Loucy (cell line): ENCODE measurements at regions not wholly inside any gene's neighbourhood (a gene's known extent, or its start where the extent isn't known, plus 50 kb on each side); places are given as distances from the start of the nearest gene placed in this dataset.
"Not testable (repeated sequence)": the region's sequence is repeated elsewhere in the genome, so short reads cannot be mapped to it uniquely, and the experiment has no call there.

Experiments
- H2AFZ ChIP-seq: fragments of 200-600 bp; sonication (generic); 2 replicates; pipeline ENCODE4 v1.6.0; 2016; ENCODE audit warnings: antibody characterized with exemption, mild to moderate bottlenecking, low read length, moderate library complexity
- H3F3A ChIP-seq: fragments of 200-600 bp; 2 replicates; pipeline ENCODE4 v1.6.0; 2016; ENCODE audit warnings: antibody characterized with exemption, low read depth, mild to moderate bottlenecking
- H3K27me3 ChIP-seq: fragments of 200-600 bp; sonication (generic); 2 replicates; pipeline ENCODE4 v1.6.1; 2014; ENCODE audit warnings: low read length, mild to moderate bottlenecking; ENCODE audit not compliant: insufficient read depth, poor library complexity, severe bottlenecking
- H3K36me3 ChIP-seq: fragments of 200-600 bp; sonication (generic); 2 replicates; pipeline ENCODE4 v1.6.1; 2016; ENCODE audit warnings: low read length; ENCODE audit not compliant: insufficient read depth
- H3K4me1 ChIP-seq: fragments of 200-600 bp; sonication (generic); 2 replicates; pipeline ENCODE4 v1.5.1; 2014; ENCODE audit warnings: low read length, mild to moderate bottlenecking; ENCODE audit not compliant: insufficient read depth, poor library complexity, severe bottlenecking
- H3K4me2 ChIP-seq: fragments of 200-600 bp; sonication (generic); 2 replicates; pipeline ENCODE4 v1.6.0; 2014; ENCODE audit warnings: antibody characterized with exemption, low read length, low read depth, mild to moderate bottlenecking; ENCODE audit not compliant: poor library complexity, severe bottlenecking
- H3K4me3 ChIP-seq: fragments of 200-600 bp; sonication (generic); 2 replicates; pipeline ENCODE4 v1.5.1; 2014; ENCODE audit warnings: low read length, mild to moderate bottlenecking, mixed read lengths; ENCODE audit not compliant: poor library complexity, severe bottlenecking
- H3K79me2 ChIP-seq: fragments of 200-600 bp; sonication (generic); 2 replicates; pipeline ENCODE4 v1.6.1; 2014; ENCODE audit warnings: low read length; ENCODE audit not compliant: insufficient read depth
- H3K9ac ChIP-seq: fragments of 200-600 bp; sonication (generic); 2 replicates; pipeline ENCODE4 v1.6.0; 2014; ENCODE audit warnings: mild to moderate bottlenecking, low read depth, low read length, moderate library complexity; ENCODE audit not compliant: poor library complexity, severe bottlenecking
- H3K9me2 ChIP-seq: fragments of 200-600 bp; sonication (generic); replicated peaks from 2 replicates; pipeline ENCODE4 v1.6.1; 2016; ENCODE audit warnings: low read depth, low read length, mixed read lengths
- H3K9me3 ChIP-seq: fragments of 200-600 bp; sonication (generic); 2 replicates; pipeline ENCODE4 v1.6.1; 2014; ENCODE audit warnings: mild to moderate bottlenecking, antibody characterized with exemption, low read length, low read depth; ENCODE audit not compliant: insufficient read depth
- H4K20me1 ChIP-seq: fragments of 200-600 bp; sonication (generic); 2 replicates; pipeline ENCODE4 v1.6.0; 2014; ENCODE audit warnings: antibody characterized with exemption, low read length, mild to moderate bottlenecking; ENCODE audit not compliant: insufficient read depth, poor library complexity, severe bottlenecking
- CTCF ChIP-seq: fragments of 200-600 bp; sonication (generic); conservative IDR thresholded peaks from 2 replicates; pipeline ENCODE4 v1.5.1; 2014; ENCODE audit warnings: mild to moderate bottlenecking, antibody characterized with exemption, low read length
- EZH2phosphoT487 ChIP-seq: fragments of 200-600 bp; IDR thresholded peaks from 2 replicates; pipeline ENCODE4 v1.6.1; 2018; ENCODE audit warnings: antibody characterized with exemption, mild to moderate bottlenecking, moderate library complexity, borderline replicate concordance

GRCh38 chr11:106523171-106523570 is 445.7 kb downstream of the AASDHPPT start:
- no peak overlapping the region for H2AFZ ChIP-seq
- H3K9ac ChIP-seq = no peak overlapping the region
- H3K9me2 ChIP-seq = 0 out of 2 replicates have a peak, but pooled peaks cover 6% of the 10 kb centered on the region
- H4K20me1 ChIP-seq = no peaks in the 10 kb centered on the region
- H3K79me2 ChIP-seq = no peaks in the 10 kb centered on the region
- no peak for TF ChIP-seq EZH2phosphoT487
- no peak for TF ChIP-seq CTCF
- no peaks in the 10 kb centered on the region for H3K9me3 ChIP-seq
- no peak overlapping the region for H3K4me2 ChIP-seq
- no peaks in the 10 kb centered on the region for H3K4me1 ChIP-seq
- H3F3A ChIP-seq = no peaks in the 10 kb centered on the region
- H3K27me3 ChIP-seq = no peaks in the 10 kb centered on the region
- H3K4me3 ChIP-seq = no peak overlapping the region
- H3K36me3 ChIP-seq = no peaks in the 10 kb centered on the region

GRCh38 chr11:106523921-106524320 is 446.5 kb downstream of the AASDHPPT start:
- Histone ChIP-seq H3F3A (no peaks in the 10 kb centered on the region), H4K20me1 (no peaks in the 10 kb centered on the region), H3K9me2 (0 out of 2 replicates have a peak, but pooled peaks cover 6% of the 10 kb centered on the region), H3K79me2 (no peaks in the 10 kb centered on the region), H3K27me3 (no peaks in the 10 kb centered on the region), H3K9ac (no peak overlapping the region), H3K4me2 (no peak overlapping the region), H3K9me3 (no peaks in the 10 kb centered on the region), H3K36me3 (no peaks in the 10 kb centered on the region), H3K4me3 (no peak overlapping the region), H3K4me1 (no peaks in the 10 kb centered on the region), H2AFZ (no peak overlapping the region)
- TF ChIP-seq CTCF (no peak), EZH2phosphoT487 (no peak)

- Histone ChIP-seq H3K4me2 (no peak overlapping the region), H3K4me3 (no peak overlapping the region), H3K27me3 (no peaks in the 10 kb centered on the region), H3K9me3 (no peaks in the 10 kb centered on the region), H3K4me1 (no peaks in the 10 kb centered on the region), H3F3A (no peaks in the 10 kb centered on the region), H3K36me3 (no peaks in the 10 kb centered on the region), H2AFZ (no peak overlapping the region), H3K9me2 (0 out of 2 replicates have a peak, but pooled peaks cover 6% of the 10 kb centered on the region), H3K79me2 (no peaks in the 10 kb centered on the region), H3K9ac (no peak overlapping the region), H4K20me1 (no peaks in the 10 kb centered on the region)
- no peak for TF ChIP-seq EZH2phosphoT487
- TF ChIP-seq CTCF = no peak
These were observed 447.0 kb downstream of the AASDHPPT start for GRCh38 chr11:106524436-106524835.

- H3K4me3 ChIP-seq, H3F3A ChIP-seq, H2AFZ ChIP-seq: not testable (repeated sequence)
These were observed 454.2 kb downstream of the AASDHPPT start for GRCh38 chr11:106531648-106532047.

More at GRCh38 chr11:106531648-106532047, 454.2 kb downstream of the AASDHPPT start:
- not testable (repeated sequence) for H3K9me3 ChIP-seq, H3K79me2 ChIP-seq, H4K20me1 ChIP-seq, H3K4me2 ChIP-seq, H3K9ac ChIP-seq, H3K27me3 ChIP-seq, H3K9me2 ChIP-seq, H3K4me1 ChIP-seq, H3K36me3 ChIP-seq
